ENCODE measurements at regions not wholly inside any gene's neighbourhood (a gene's known extent, or its start where the extent isn't known, plus 50 kb on each side); places are given as distances from the start of the nearest gene placed in this dataset.

GRCh38 chr16:87183647-87184046 lies 133.5 kb downstream of the C16orf95 start:
- TF ChIP-seq POLR2A (IDR thresholded peaks at IDR 0.05) = no peak
- no peak for TF ChIP-seq POLR2AphosphoS5 (IDR thresholded peaks at IDR 0.05)
- TF ChIP-seq, protein P1, sequence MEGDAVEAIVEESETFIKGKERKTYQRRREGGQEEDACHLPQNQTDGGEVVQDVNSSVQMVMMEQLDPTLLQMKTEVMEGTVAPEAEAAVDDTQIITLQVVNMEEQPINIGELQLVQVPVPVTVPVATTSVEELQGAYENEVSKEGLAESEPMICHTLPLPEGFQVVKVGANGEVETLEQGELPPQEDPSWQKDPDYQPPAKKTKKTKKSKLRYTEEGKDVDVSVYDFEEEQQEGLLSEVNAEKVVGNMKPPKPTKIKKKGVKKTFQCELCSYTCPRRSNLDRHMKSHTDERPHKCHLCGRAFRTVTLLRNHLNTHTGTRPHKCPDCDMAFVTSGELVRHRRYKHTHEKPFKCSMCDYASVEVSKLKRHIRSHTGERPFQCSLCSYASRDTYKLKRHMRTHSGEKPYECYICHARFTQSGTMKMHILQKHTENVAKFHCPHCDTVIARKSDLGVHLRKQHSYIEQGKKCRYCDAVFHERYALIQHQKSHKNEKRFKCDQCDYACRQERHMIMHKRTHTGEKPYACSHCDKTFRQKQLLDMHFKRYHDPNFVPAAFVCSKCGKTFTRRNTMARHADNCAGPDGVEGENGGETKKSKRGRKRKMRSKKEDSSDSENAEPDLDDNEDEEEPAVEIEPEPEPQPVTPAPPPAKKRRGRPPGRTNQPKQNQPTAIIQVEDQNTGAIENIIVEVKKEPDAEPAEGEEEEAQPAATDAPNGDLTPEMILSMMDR (IDR thresholded peaks at IDR 0.05) = no peak
- no peak overlapping the region for H3K27ac ChIP-seq
- no peaks in the 10 kb centered on the region for H3K9me3 ChIP-seq
- no peak overlapping the region for H3K4me3 ChIP-seq
- no peaks in the 10 kb centered on the region for H3K36me3 ChIP-seq
- H3K27me3 ChIP-seq = no peaks in the 10 kb centered on the region
- H3K4me1 ChIP-seq = no peaks in the 10 kb centered on the region
- intact Hi-C loops (cut with DNase I; ENCODE audit: low total_unique reads) = no loop called here
- DNase-seq (ENCODE audit: low spot score in 2 of 2) = no peak

DNA sequence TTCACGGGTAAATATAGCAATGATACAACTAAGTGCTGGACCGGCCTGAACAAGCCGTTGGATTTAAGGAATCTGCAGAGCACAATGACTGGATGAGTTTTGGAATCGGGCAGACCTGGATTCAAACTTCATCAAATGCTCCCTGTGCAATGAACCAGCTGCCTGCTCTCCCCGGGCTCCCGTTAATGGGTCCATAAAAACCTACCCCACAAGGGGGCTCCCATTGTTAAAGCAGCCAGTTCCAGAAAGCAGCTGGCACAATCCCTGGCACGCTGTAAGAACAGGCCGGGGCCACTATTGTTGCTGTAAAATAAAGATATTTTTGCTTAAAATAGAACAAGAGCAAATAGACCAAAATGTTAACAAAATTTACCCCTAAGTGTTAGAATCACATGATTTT lies 131.9 kb downstream of the C16orf95 start:
- H3K4me1 ChIP-seq = no peaks in the 10 kb centered on the region
- DNase-seq (ENCODE audit: low spot score in 2 of 2) = no peak
- H3K27me3 ChIP-seq = no peaks in the 10 kb centered on the region
- H3K9me3 ChIP-seq = peaks cover 9% of the 10 kb centered on the region in 2 donors
- H3K4me3 ChIP-seq = no peak overlapping the region
- no peak overlapping the region for H3K27ac ChIP-seq
- TF ChIP-seq POLR2A (IDR thresholded peaks at IDR 0.05) (no peak), POLR2AphosphoS5 (IDR thresholded peaks at IDR 0.05) (no peak)
- TF ChIP-seq, protein P1 (IDR thresholded peaks at IDR 0.05) = no peak
- intact Hi-C loops (cut with DNase I; ENCODE audit: low total_unique reads) = no loop called here
- H3K36me3 ChIP-seq = no peaks in the 10 kb centered on the region

DNA sequence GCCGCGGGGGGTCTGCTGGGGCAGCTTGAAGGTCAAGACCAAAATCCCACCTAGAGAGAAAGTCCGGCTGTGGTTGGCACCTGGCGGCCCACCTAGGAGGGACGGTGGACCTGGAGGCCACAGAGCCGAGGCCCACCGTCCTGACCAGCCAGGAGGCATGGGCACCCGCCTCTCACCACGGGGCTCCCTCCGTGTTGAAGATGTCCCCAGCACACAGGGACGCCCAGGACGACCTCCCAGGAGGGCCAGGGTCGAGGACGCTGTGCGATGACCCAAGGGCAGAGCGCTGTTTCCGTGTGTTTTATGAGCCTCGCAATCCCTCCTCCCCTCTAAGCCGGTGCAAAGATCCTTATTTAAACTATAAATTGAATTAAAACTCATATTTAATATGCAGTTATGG lies 131.2 kb downstream of the C16orf95 start:
- TF ChIP-seq, protein P1 (IDR thresholded peaks at IDR 0.05) = no peak
- TF ChIP-seq POLR2A (IDR thresholded peaks at IDR 0.05) = no peak
- no peak for TF ChIP-seq POLR2AphosphoS5 (IDR thresholded peaks at IDR 0.05)
- peaks cover 14 to 16% of the 10 kb centered on the region in 2 donors for H3K9me3 ChIP-seq
- intact Hi-C loops (cut with DNase I; ENCODE audit: low total_unique reads) = no loop called here

DNA sequence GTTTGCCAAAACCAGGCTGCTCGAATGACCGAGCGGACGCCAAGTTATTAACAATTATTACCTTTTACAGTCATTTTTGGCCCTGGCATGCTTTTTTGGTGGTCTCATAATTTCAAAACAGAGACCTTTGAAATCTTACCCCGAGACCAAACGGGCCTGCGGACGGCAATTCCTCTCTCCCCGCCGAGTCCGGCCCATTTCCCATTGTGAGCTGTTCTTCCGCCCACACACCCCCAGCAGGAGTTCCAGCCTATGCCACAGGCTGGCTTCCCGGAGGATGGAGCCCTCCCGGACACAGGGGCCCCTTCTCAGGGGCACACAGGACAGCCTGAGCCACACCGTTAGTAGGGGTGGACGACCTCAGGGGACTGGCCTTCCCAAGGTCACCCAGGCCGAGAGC lies 130.7 kb downstream of the C16orf95 start:
- TF ChIP-seq, protein P1 (IDR thresholded peaks at IDR 0.05) = no peak
- TF ChIP-seq POLR2A (IDR thresholded peaks at IDR 0.05) (no peak), POLR2AphosphoS5 (IDR thresholded peaks at IDR 0.05) (no peak)
- Histone ChIP-seq H3K4me1 (no peaks in the 10 kb centered on the region), H3K9me3 (peaks cover 14 to 16% of the 10 kb centered on the region in 2 donors), H3K4me3 (no peak overlapping the region), H3K27me3 (no peaks in the 10 kb centered on the region), H3K36me3 (no peaks in the 10 kb centered on the region), H3K27ac (no peak overlapping the region)
- intact Hi-C loops (cut with DNase I; ENCODE audit: low total_unique reads) = no loop called here
- no peak for DNase-seq (ENCODE audit: low spot score in 2 of 2)

More for the DNA sequence above, 131.2 kb downstream of the C16orf95 start:
- Histone ChIP-seq H3K4me3 (no peak overlapping the region), H3K4me1 (no peaks in the 10 kb centered on the region), H3K27me3 (no peaks in the 10 kb centered on the region), H3K36me3 (no peaks in the 10 kb centered on the region), H3K27ac (no peak overlapping the region)
- no peak for DNase-seq (ENCODE audit: low spot score in 2 of 2)

- TF ChIP-seq POLR2AphosphoS5 (IDR thresholded peaks at IDR 0.05) (no peak), POLR2A (IDR thresholded peaks at IDR 0.05) (no peak)
- TF ChIP-seq, protein P1 (IDR thresholded peaks at IDR 0.05) = no peak
- H3K27me3 ChIP-seq = no peaks in the 10 kb centered on the region
- no peak for DNase-seq (ENCODE audit: low spot score in 2 of 2)
- H3K27ac ChIP-seq = no peak overlapping the region
- H3K4me3 ChIP-seq = no peak overlapping the region
- intact Hi-C loops (cut with DNase I; ENCODE audit: low total_unique reads) = no loop called here
- no peaks in the 10 kb centered on the region for H3K36me3 ChIP-seq
- peaks cover 14 to 16% of the 10 kb centered on the region in 2 donors for H3K9me3 ChIP-seq
- H3K4me1 ChIP-seq = no peaks in the 10 kb centered on the region
Measured at GRCh38 chr16:87186876-87187533, 130.2 kb downstream of the C16orf95 start.
